Embryonic facial prominence (tissue), 1 donor: ENCODE measurements at regions not wholly inside any gene's neighbourhood (a gene's known extent, or its start where the extent isn't known, plus 50 kb on each side); places are given as distances from the start of the nearest gene placed in this dataset.
A peak's percentile ranks its signal among the peaks of the same experiment; 100 is the strongest.
"Not testable (repeated sequence)": the region's sequence is repeated elsewhere in the genome, so short reads cannot be mapped to it uniquely, and the experiment has no call there.

Experiments
- DNase-seq: peaks from one replicate; pipeline ENCODE4 v3.0.0-alpha.2; 2016; ENCODE audit errors: extremely low spot score

GRCh38 chr6:23655525-23655924 is 470.5 kb upstream of the NRSN1 start:
- DNase-seq: peak; percentile 48

- DNase-seq: peak; percentile 29
These were observed 469.5 kb upstream of the NRSN1 start for GRCh38 chr6:23656255-23657194.

GRCh38 chr6:23659125-23659524 is 466.9 kb upstream of the NRSN1 start:
- DNase-seq: peak; percentile 54

- DNase-seq: no peak
These were observed 464.5 kb upstream of the NRSN1 start for GRCh38 chr6:23661549-23661948.

- DNase-seq: no peak
These were observed 462.9 kb upstream of the NRSN1 start for GRCh38 chr6:23663096-23663495.

GRCh38 chr6:23663652-23664051 is 462.4 kb upstream of the NRSN1 start:
- no peak for DNase-seq

- DNase-seq: not testable (repeated sequence)
These were observed 460.1 kb upstream of the NRSN1 start for GRCh38 chr6:23665911-23666310.

GRCh38 chr6:23672737-23673136 is 453.3 kb upstream of the NRSN1 start:
- no peak for DNase-seq

- no peak for DNase-seq
These were observed 447.4 kb upstream of the NRSN1 start for GRCh38 chr6:23678626-23679025.

GRCh38 chr6:23681743-23682142 is 444.3 kb upstream of the NRSN1 start:
- DNase-seq: no peak

GRCh38 chr6:23688650-23689049 is 437.4 kb upstream of the NRSN1 start:
- no peak for DNase-seq

- no peak for DNase-seq
These were observed 435.5 kb upstream of the NRSN1 start for GRCh38 chr6:23690453-23691049.

GRCh38 chr6:23692184-23692583 is 433.8 kb upstream of the NRSN1 start:
- no peak for DNase-seq

GRCh38 chr6:23696992-23697391 is 429.0 kb upstream of the NRSN1 start:
- peak; percentile 20 for DNase-seq

- DNase-seq: no peak
These were observed 421.4 kb upstream of the NRSN1 start for GRCh38 chr6:23704479-23705052.

- no peak for DNase-seq
These were observed 420.3 kb upstream of the NRSN1 start for GRCh38 chr6:23705697-23706096.

- DNase-seq: no peak
These were observed 413.3 kb upstream of the NRSN1 start for GRCh38 chr6:23712756-23713155.

- no peak for DNase-seq
These were observed 412.8 kb upstream of the NRSN1 start for GRCh38 chr6:23713211-23713610.

- DNase-seq: no peak
These were observed 397.3 kb upstream of the NRSN1 start for GRCh38 chr6:23728707-23729106.

GRCh38 chr6:23731609-23732008 is 394.4 kb upstream of the NRSN1 start:
- DNase-seq: no peak

GRCh38 chr6:23732521-23732920 is 393.5 kb upstream of the NRSN1 start:
- no peak for DNase-seq

GRCh38 chr6:23735151-23735550 is 390.9 kb upstream of the NRSN1 start:
- no peak for DNase-seq

- no peak for DNase-seq
These were observed 389.4 kb upstream of the NRSN1 start for GRCh38 chr6:23736577-23736976.
